Loucy (cell line): ENCODE measurements at regions not wholly inside any gene's neighbourhood (a gene's known extent, or its start where the extent isn't known, plus 50 kb on each side); places are given as distances from the start of the nearest gene placed in this dataset.
"Not testable (repeated sequence)": the region's sequence is repeated elsewhere in the genome, so short reads cannot be mapped to it uniquely, and the experiment has no call there.

Source experiments
- H2AFZ ChIP-seq: fragments of 200-600 bp; sonication (generic); 2 replicates; pipeline ENCODE4 v1.6.0; 2016; ENCODE audit warnings: antibody characterized with exemption, mild to moderate bottlenecking, low read length, moderate library complexity
- H3F3A ChIP-seq: fragments of 200-600 bp; 2 replicates; pipeline ENCODE4 v1.6.0; 2016; ENCODE audit warnings: antibody characterized with exemption, low read depth, mild to moderate bottlenecking
- H3K27me3 ChIP-seq: fragments of 200-600 bp; sonication (generic); 2 replicates; pipeline ENCODE4 v1.6.1; 2014; ENCODE audit warnings: low read length, mild to moderate bottlenecking; ENCODE audit not compliant: insufficient read depth, poor library complexity, severe bottlenecking
- H3K36me3 ChIP-seq: fragments of 200-600 bp; sonication (generic); 2 replicates; pipeline ENCODE4 v1.6.1; 2016; ENCODE audit warnings: low read length; ENCODE audit not compliant: insufficient read depth
- H3K4me1 ChIP-seq: fragments of 200-600 bp; sonication (generic); 2 replicates; pipeline ENCODE4 v1.5.1; 2014; ENCODE audit warnings: low read length, mild to moderate bottlenecking; ENCODE audit not compliant: insufficient read depth, poor library complexity, severe bottlenecking
- H3K4me2 ChIP-seq: fragments of 200-600 bp; sonication (generic); 2 replicates; pipeline ENCODE4 v1.6.0; 2014; ENCODE audit warnings: antibody characterized with exemption, low read length, low read depth, mild to moderate bottlenecking; ENCODE audit not compliant: poor library complexity, severe bottlenecking
- H3K4me3 ChIP-seq: fragments of 200-600 bp; sonication (generic); 2 replicates; pipeline ENCODE4 v1.5.1; 2014; ENCODE audit warnings: low read length, mild to moderate bottlenecking, mixed read lengths; ENCODE audit not compliant: poor library complexity, severe bottlenecking
- H3K79me2 ChIP-seq: fragments of 200-600 bp; sonication (generic); 2 replicates; pipeline ENCODE4 v1.6.1; 2014; ENCODE audit warnings: low read length; ENCODE audit not compliant: insufficient read depth
- H3K9ac ChIP-seq: fragments of 200-600 bp; sonication (generic); 2 replicates; pipeline ENCODE4 v1.6.0; 2014; ENCODE audit warnings: mild to moderate bottlenecking, low read depth, low read length, moderate library complexity; ENCODE audit not compliant: poor library complexity, severe bottlenecking
- H3K9me2 ChIP-seq: fragments of 200-600 bp; sonication (generic); replicated peaks from 2 replicates; pipeline ENCODE4 v1.6.1; 2016; ENCODE audit warnings: low read depth, low read length, mixed read lengths
- H3K9me3 ChIP-seq: fragments of 200-600 bp; sonication (generic); 2 replicates; pipeline ENCODE4 v1.6.1; 2014; ENCODE audit warnings: mild to moderate bottlenecking, antibody characterized with exemption, low read length, low read depth; ENCODE audit not compliant: insufficient read depth
- H4K20me1 ChIP-seq: fragments of 200-600 bp; sonication (generic); 2 replicates; pipeline ENCODE4 v1.6.0; 2014; ENCODE audit warnings: antibody characterized with exemption, low read length, mild to moderate bottlenecking; ENCODE audit not compliant: insufficient read depth, poor library complexity, severe bottlenecking
- EZH2phosphoT487 ChIP-seq: fragments of 200-600 bp; IDR thresholded peaks from 2 replicates; pipeline ENCODE4 v1.6.1; 2018; ENCODE audit warnings: antibody characterized with exemption, mild to moderate bottlenecking, moderate library complexity, borderline replicate concordance
- TF ChIP-seq, protein P1 (sequence below): fragments of 200-600 bp; sonication (generic); conservative IDR thresholded peaks from 2 replicates; pipeline ENCODE4 v1.5.1; 2014; ENCODE audit warnings: mild to moderate bottlenecking, antibody characterized with exemption, low read length

DNA sequence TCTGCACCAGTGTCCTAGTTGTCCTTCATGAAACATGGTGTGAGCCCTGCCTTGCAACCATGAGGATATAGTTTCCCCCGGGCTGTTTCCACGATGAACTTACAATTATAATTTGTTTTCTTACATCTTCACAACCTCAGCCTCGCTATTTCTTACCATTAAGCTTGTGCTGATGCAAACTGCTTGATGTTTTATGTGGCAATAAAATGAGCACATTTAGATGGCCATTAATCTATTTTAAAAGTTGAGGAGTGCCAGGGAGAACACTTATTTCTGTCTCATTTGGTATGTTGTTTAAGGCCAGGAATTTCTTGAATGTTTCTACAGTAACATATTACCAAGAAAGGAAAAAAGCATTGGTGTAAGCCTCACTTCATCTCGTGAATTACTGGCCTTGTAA is 214.5 kb upstream of the SLC8A1 start:
- TF ChIP-seq, protein P1, sequence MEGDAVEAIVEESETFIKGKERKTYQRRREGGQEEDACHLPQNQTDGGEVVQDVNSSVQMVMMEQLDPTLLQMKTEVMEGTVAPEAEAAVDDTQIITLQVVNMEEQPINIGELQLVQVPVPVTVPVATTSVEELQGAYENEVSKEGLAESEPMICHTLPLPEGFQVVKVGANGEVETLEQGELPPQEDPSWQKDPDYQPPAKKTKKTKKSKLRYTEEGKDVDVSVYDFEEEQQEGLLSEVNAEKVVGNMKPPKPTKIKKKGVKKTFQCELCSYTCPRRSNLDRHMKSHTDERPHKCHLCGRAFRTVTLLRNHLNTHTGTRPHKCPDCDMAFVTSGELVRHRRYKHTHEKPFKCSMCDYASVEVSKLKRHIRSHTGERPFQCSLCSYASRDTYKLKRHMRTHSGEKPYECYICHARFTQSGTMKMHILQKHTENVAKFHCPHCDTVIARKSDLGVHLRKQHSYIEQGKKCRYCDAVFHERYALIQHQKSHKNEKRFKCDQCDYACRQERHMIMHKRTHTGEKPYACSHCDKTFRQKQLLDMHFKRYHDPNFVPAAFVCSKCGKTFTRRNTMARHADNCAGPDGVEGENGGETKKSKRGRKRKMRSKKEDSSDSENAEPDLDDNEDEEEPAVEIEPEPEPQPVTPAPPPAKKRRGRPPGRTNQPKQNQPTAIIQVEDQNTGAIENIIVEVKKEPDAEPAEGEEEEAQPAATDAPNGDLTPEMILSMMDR, result no peak
- no peak for TF ChIP-seq EZH2phosphoT487
- Histone ChIP-seq H2AFZ (no peak overlapping the region), H3F3A (no peaks in the 10 kb centered on the region), H3K9me3 (no peaks in the 10 kb centered on the region), H3K4me1 (peaks cover 17% of the 10 kb centered on the region), H3K27me3 (no peaks in the 10 kb centered on the region), H3K9ac (no peak overlapping the region), H3K4me2 (no peak overlapping the region), H3K4me3 (no peak overlapping the region), H3K36me3 (no peaks in the 10 kb centered on the region), H4K20me1 (no peaks in the 10 kb centered on the region), H3K9me2 (no peaks in the 10 kb centered on the region), H3K79me2 (no peaks in the 10 kb centered on the region)

DNA sequence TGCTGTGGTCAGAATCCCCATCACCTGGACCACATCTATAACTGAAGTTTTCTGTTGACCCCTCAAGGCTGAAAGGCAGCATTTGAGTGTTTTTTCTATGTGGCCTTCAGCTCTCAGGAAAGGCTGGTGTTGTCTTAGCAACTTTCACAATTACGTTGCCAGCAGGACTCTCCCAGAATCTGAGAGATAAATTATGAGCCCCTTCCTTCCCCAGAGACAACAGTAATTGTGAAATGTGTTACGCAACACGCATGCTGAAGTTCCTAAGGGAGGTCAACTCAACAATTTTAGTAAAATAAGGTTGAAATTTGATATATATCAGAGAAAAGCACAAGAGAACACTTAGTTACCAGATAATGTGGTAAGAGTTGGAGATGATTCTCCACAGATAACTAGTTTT is 216.5 kb upstream of the SLC8A1 start:
- TF ChIP-seq, protein P1, result no peak
- TF ChIP-seq EZH2phosphoT487, result no peak
- no peaks in the 10 kb centered on the region for H3K9me2 ChIP-seq
- H3F3A ChIP-seq, result no peaks in the 10 kb centered on the region
- no peak overlapping the region for H3K9ac ChIP-seq
- no peaks in the 10 kb centered on the region for H3K79me2 ChIP-seq
- H4K20me1 ChIP-seq, result no peaks in the 10 kb centered on the region
- no peak overlapping the region for H3K4me2 ChIP-seq
- H3K4me1 ChIP-seq, result peaks cover 17% of the 10 kb centered on the region
- H3K9me3 ChIP-seq, result no peaks in the 10 kb centered on the region
- no peaks in the 10 kb centered on the region for H3K36me3 ChIP-seq
- H3K27me3 ChIP-seq, result no peaks in the 10 kb centered on the region
- H2AFZ ChIP-seq, result no peak overlapping the region
- H3K4me3 ChIP-seq, result no peak overlapping the region

DNA sequence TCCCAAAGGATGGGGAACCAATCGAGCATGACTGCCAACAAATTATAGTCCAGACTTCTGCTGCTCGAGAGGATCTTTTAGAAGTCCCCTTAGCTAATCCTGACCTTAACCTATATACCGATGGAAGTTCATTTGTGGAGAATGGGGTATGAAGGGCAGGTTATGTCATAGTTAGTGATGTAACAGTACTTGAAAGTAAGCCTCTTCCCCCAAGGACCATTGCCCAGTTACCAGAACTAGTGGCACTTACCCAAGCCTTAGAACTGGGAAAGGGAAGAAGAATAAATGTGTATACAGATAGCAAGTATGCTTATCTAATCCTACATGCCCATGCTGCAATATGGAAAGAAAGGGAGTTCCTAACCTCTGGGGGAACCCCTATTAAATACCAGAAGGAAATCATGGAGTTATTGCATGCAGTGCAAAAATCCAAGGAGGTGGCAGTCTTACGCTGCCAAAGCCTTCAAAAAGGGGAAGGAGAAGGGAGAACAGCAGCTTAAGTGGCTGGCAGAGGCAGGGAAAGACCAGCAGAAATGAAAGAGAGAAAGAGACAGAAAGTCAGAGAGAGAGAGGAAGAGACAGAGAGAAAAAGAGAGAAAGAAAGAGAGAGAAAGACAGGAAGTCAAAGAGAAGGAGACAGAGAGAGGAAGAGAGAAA is 224.4 kb upstream of the SLC8A1 start:
- H2AFZ ChIP-seq, H3K4me3 ChIP-seq, H3K79me2 ChIP-seq, H3K9ac ChIP-seq, H3K4me1 ChIP-seq, H4K20me1 ChIP-seq, H3K9me3 ChIP-seq, H3K4me2 ChIP-seq, H3K9me2 ChIP-seq, H3K27me3 ChIP-seq, H3K36me3 ChIP-seq, H3F3A ChIP-seq: not testable (repeated sequence)

DNA sequence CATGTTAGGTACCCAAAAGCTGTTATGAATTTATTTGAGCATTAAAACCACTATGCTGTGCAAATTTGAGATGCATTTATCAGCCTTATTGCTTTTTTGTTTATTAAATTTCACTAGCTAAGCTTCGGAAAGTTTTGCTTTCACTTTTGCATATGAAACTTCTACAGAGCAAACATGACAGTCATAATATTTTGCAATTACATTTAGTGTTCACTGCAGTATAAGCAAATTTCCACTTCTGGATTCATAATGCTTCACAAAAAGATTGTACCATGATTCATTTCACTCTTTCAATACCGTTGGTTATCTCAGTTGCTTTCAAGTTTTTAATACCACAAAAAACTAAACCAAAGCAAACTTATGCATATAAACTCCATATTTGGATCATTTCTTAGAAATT is 228.7 kb upstream of the SLC8A1 start:
- Histone ChIP-seq H3K9me2 (no peaks in the 10 kb centered on the region), H4K20me1 (no peaks in the 10 kb centered on the region), H3F3A (no peaks in the 10 kb centered on the region), H3K4me1 (peaks cover 5% of the 10 kb centered on the region), H3K36me3 (no peaks in the 10 kb centered on the region), H3K27me3 (no peaks in the 10 kb centered on the region), H3K4me3 (no peak overlapping the region), H3K9me3 (no peaks in the 10 kb centered on the region), H3K4me2 (no peak overlapping the region), H3K9ac (no peak overlapping the region), H2AFZ (no peak overlapping the region), H3K79me2 (no peaks in the 10 kb centered on the region)
- TF ChIP-seq, protein P1, result no peak
- no peak for TF ChIP-seq EZH2phosphoT487
